Gastroesophageal sphincter (tissue), 4 donors: ENCODE measurements at regions not wholly inside any gene's neighbourhood (a gene's known extent, or its start where the extent isn't known, plus 50 kb on each side); places are given as distances from the start of the nearest gene placed in this dataset.

Experiments
- ATAC-seq: fragments of 150-250 bp; one replicate; pipeline ENCODE4 v1.9.1; 2016; ENCODE audit warnings: mild to moderate bottlenecking, moderate library complexity
- H3K27ac ChIP-seq, 4 donors: fragments of 200-600 bp; sonication (generic) in 3 of 4; 1 replicate in 3 of 4; 2 replicates in 1 of 4; pipeline ENCODE4 v1.5.1; 2016 to 2019
- H3K27me3 ChIP-seq: fragments of 200-600 bp; sonication (generic); one replicate; pipeline ENCODE4 v1.5.1; 2019
- H3K36me3 ChIP-seq, 2 donors: fragments of 200-600 bp; sonication (generic); one replicate each; pipeline ENCODE4 v1.5.1; 2019; ENCODE audit warnings: control low read depth in 1 of 2
- H3K4me1 ChIP-seq, 3 donors: fragments of 200-600 bp; sonication (generic); 1 replicate in 2 of 3; 2 replicates in 1 of 3; pipeline ENCODE4 v1.5.1; 2016 to 2019; ENCODE audit warnings: control low read depth in 2 of 3
- H3K4me3 ChIP-seq, 2 donors: fragments of 200-600 bp; sonication (generic); one replicate each; pipeline ENCODE4 v1.5.1; 2019; ENCODE audit warnings: mild to moderate bottlenecking in 1 of 2, moderate library complexity in 1 of 2
- H3K9me3 ChIP-seq, 3 donors: fragments of 200-600 bp; sonication (generic); one replicate each; pipeline ENCODE4 v1.5.1; 2017 to 2019; ENCODE audit warnings: control low read depth in 2 of 3
- CTCF ChIP-seq, 4 experiments: fragments of 200-600 bp in 2 of 4; fragments of 450-650 bp in 2 of 4; sonication (generic) in 1 of 4; IDR thresholded peaks; one replicate each; pipeline ENCODE4 v1.5.1; 2017 to 2019; ENCODE audit warnings: antibody characterized with exemption in 4 of 4, mild to moderate bottlenecking in 2 of 4, moderate library complexity in 2 of 4
- EP300 ChIP-seq: sonication (generic); formaldehyde crosslinking; IDR thresholded peaks from one replicate; pipeline ENCODE4 v1.6.1; 2017; ENCODE audit warnings: antibody characterized with exemption, mild to moderate bottlenecking
- POLR2A ChIP-seq, 2 donors: fragments of 450-650 bp; IDR thresholded peaks; one replicate each; pipeline ENCODE4 v1.6.1; 2017; ENCODE audit warnings: antibody characterized with exemption in 2 of 2, mild to moderate bottlenecking in 2 of 2, moderate library complexity in 1 of 2
- POLR2AphosphoS5 ChIP-seq: sonication (generic); formaldehyde crosslinking; IDR thresholded peaks from one replicate; pipeline ENCODE4 v1.6.1; 2017; ENCODE audit warnings: antibody characterized with exemption
- WGBS, 2 donors: methylation state at CpG; one replicate each; pipeline ENCODE4 v1.1.5; 2018; ENCODE audit warnings: low coverage in 1 of 2; 5-methylcytosine and 5-hydroxymethylcytosine counted together

- 54 to 69% methylated on average over 4 to 5 of the region's 13 CpGs for WGBS, 2 donors
- Histone ChIP-seq H3K4me3 (no peak overlapping the region), H3K9me3 (no peaks in the 10 kb centered on the region), H3K27ac (no peak overlapping the region), H3K4me1 (peaks cover 0 to 11% (median 0%) of the 10 kb centered on the region in 3 donors), H3K36me3 (no peaks in the 10 kb centered on the region), H3K27me3 (peaks cover 7% of the 10 kb centered on the region)
- ATAC-seq, result no peak
- no peak for TF ChIP-seq CTCF (IDR thresholded peaks at IDR 0.05)
- no peak for TF ChIP-seq POLR2A (IDR thresholded peaks at IDR 0.05)
- no peak for TF ChIP-seq EP300
- no peak for TF ChIP-seq POLR2AphosphoS5
These were observed 49.6 kb upstream of the RXRA start for GRCh38 chr9:134276453-134277245.
